K562 (cell line): ENCODE measurements at regions not wholly inside any gene's neighbourhood (a gene's known extent, or its start where the extent isn't known, plus 50 kb on each side); places are given as distances from the start of the nearest gene placed in this dataset.

Experiments
- BMI1 ChIP-seq: fragments of 150-350 bp; IDR thresholded peaks from 2 replicates; pipeline ENCODE4 v1.6.1; 2014; ENCODE audit warnings: low read length
- CHD7 ChIP-seq: fragments of 200-600 bp; sonication (generic); IDR thresholded peaks from one replicate; pipeline ENCODE4 v1.6.1; 2012; ENCODE audit warnings: mild to moderate bottlenecking, low read depth, low read length, inconsistent platforms
- ZNF175 ChIP-seq: fragments of 200-800 bp; sonication (Bioruptor generic); IDR thresholded peaks from 2 replicates; pipeline ENCODE4 v1.6.1; 2016; ENCODE audit warnings: low read depth, mild to moderate bottlenecking, missing genetic modification characterization, missing compliant biosample characterization

DNA sequence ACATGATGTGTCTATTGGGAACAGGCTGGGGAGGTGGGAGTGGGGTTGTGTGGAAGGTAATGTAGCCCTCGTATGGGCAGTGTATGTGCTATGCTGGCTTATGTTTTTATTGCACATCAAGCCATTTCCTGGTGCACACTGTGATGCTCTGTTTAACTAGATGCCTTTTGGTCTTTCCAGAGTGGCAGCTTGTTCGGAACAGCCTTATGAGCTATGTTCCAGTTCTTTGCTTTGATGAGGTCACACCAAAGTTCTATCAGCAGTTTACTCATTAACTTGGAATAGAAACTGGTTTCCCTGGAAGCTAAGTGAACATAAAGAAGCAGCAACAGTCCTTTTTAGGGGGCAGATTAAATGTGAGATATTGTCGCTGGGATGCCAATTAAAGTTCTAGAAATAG, 133.9 kb downstream of the DIPK2A start (continued):
- no peak for TF ChIP-seq CHD7
- TF ChIP-seq ZNF175 (CRISPR knock-in tag): no peak
- TF ChIP-seq BMI1: no peak
